ENCODE measurements at regions not wholly inside any gene's neighbourhood (a gene's known extent, or its start where the extent isn't known, plus 50 kb on each side); places are given as distances from the start of the nearest gene placed in this dataset.
"Not testable (repeated sequence)": the region's sequence is repeated elsewhere in the genome, so short reads cannot be mapped to it uniquely, and the experiment has no call there.

- TF ChIP-seq POLR2A (IDR thresholded peaks at IDR 0.05) (no peak), CTCF (IDR thresholded peaks at IDR 0.05) (no peak), EP300 (IDR thresholded peaks at IDR 0.05) (no peak)
- no peaks in the 10 kb centered on the region for H3K36me3 ChIP-seq
- H3K9me3 ChIP-seq = no peaks in the 10 kb centered on the region
- 42 to 45% methylated on average over 2 of the region's 2 CpGs for WGBS, 2 donors
- H3K4me3 ChIP-seq = no peak overlapping the region
- no peaks in the 10 kb centered on the region for H3K4me1 ChIP-seq
- no peak overlapping the region for H3K27ac ChIP-seq
- H3K27me3 ChIP-seq = no peaks in the 10 kb centered on the region
- no peak for DNase-seq (ENCODE audit: low spot score in 2 of 2)
Observed at GRCh38 chr12:40172879-40173278, 51.9 kb upstream of the LRRK2 start.

DNA sequence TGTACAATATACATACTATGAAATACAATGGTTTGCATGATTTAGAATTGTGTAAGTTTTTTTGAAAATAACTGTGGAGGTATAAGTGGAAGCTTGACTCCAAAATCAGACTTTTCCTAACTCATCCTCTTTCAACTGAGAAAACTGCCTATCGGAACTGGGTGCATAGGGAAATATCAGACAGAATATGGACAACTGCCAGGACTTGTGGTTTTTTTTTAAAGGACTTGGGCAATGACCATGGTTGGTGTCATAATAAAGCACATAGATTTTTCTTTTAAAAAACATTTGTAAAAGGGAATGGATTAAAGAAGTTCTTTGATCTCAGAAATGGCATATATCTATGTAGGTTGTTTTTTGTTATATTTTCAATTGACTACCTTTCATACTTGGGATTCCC, 53.3 kb upstream of the LRRK2 start:
- no peak overlapping the region for H3K4me3 ChIP-seq
- no peak for DNase-seq (ENCODE audit: low spot score in 2 of 2)
- no peaks in the 10 kb centered on the region for H3K4me1 ChIP-seq
- no peak for TF ChIP-seq POLR2A (IDR thresholded peaks at IDR 0.05)
- no peak for TF ChIP-seq EP300 (IDR thresholded peaks at IDR 0.05)
- no peak for TF ChIP-seq CTCF (IDR thresholded peaks at IDR 0.05)
- no peaks in the 10 kb centered on the region for H3K27me3 ChIP-seq
- H3K36me3 ChIP-seq = no peaks in the 10 kb centered on the region
- H3K27ac ChIP-seq = no peak overlapping the region
- 41 to 61% methylated on average over 1 of the region's 1 CpG for WGBS, 2 donors
- H3K9me3 ChIP-seq = no peaks in the 10 kb centered on the region

DNA sequence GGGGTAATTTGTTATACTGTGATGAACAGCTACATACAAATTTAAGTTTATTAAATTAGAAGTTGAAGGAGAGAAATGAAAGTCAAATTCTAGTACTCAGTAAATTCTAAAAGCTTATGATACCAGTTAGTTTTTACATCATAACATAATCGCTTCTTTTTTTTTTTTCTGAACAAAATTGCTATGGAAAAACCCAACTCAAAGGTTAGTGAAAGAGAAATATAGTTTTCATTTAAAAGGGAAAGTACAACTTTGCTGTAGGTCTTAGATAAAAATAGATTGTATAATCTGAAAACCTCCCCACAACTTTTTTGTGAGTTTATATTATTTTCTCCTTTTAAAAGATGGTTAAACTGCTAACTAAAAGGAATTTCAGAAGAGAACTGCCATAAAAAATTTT, 53.7 kb upstream of the LRRK2 start:
- no peaks in the 10 kb centered on the region for H3K36me3 ChIP-seq
- no peak overlapping the region for H3K27ac ChIP-seq
- no peak for DNase-seq (ENCODE audit: low spot score in 2 of 2)
- H3K4me3 ChIP-seq = no peak overlapping the region
- 82 to 91% methylated on average over 1 of the region's 1 CpG for WGBS, 2 donors
- no peaks in the 10 kb centered on the region for H3K4me1 ChIP-seq
- TF ChIP-seq CTCF (IDR thresholded peaks at IDR 0.05) (no peak), POLR2A (IDR thresholded peaks at IDR 0.05) (no peak), EP300 (IDR thresholded peaks at IDR 0.05) (no peak)
- no peaks in the 10 kb centered on the region for H3K9me3 ChIP-seq
- H3K27me3 ChIP-seq = no peaks in the 10 kb centered on the region

DNA sequence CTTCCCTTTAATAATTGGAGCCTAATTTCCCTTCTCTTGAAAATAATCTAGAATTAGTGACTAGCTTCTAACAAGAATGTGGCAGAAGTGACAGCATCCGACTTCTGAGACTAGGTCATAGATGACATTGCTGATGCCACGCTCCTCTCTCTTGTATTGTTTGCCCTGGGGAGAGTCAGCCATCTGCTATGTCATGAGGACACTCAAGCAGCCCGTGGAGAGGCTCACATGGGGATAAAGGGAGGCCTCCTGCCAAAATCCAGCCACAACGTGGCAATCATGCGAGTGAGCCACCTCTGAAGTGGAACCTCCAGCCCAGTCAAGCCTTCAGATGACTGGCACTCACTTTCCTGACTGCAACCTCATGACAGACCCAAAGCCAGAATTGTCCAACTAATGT, 54.2 kb upstream of the LRRK2 start:
- DNase-seq (ENCODE audit: low spot score in 2 of 2) = no peak
- Histone ChIP-seq H3K4me1 (no peaks in the 10 kb centered on the region), H3K4me3 (no peak overlapping the region), H3K36me3 (no peaks in the 10 kb centered on the region), H3K27ac (no peak overlapping the region), H3K9me3 (no peaks in the 10 kb centered on the region), H3K27me3 (no peaks in the 10 kb centered on the region)
- WGBS, 2 donors = 66 to 77% methylated on average over 5 of the region's 5 CpGs
- no peak for TF ChIP-seq EP300 (IDR thresholded peaks at IDR 0.05)
- no peak for TF ChIP-seq POLR2A (IDR thresholded peaks at IDR 0.05)
- no peak for TF ChIP-seq CTCF (IDR thresholded peaks at IDR 0.05)

DNA sequence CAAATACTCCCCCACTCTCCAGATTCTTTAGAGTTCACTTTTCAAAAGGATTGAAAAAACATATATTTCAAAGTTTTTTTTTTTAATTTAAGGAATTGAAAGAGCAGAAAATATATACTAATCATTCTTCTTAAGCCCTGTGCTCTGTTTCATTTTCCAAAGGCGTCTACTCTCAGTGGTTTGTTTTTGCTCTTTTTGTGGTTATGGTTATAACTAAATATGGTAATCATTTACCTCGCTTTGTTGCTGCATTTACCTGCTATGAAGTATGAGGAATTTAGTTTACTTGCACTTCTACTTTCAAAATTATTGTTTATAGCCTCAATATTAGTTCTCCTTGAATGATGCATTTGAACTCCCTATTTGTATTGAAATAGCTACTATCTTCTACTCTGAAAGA, 55.9 kb upstream of the LRRK2 start:
- H3K9me3 ChIP-seq = no peaks in the 10 kb centered on the region
- H3K4me3 ChIP-seq = no peak overlapping the region
- TF ChIP-seq POLR2A (IDR thresholded peaks at IDR 0.05) (no peak), CTCF (IDR thresholded peaks at IDR 0.05) (no peak), EP300 (IDR thresholded peaks at IDR 0.05) (no peak)
- H3K36me3 ChIP-seq = no peaks in the 10 kb centered on the region
- WGBS, 2 donors = 51 to 67% methylated on average over 2 of the region's 2 CpGs
- no peak overlapping the region for H3K27ac ChIP-seq
- no peaks in the 10 kb centered on the region for H3K4me1 ChIP-seq
- DNase-seq (ENCODE audit: low spot score in 2 of 2) = no peak
- no peaks in the 10 kb centered on the region for H3K27me3 ChIP-seq

GRCh38 chr12:40168419-40168818, 56.4 kb upstream of the LRRK2 start:
- not testable (repeated sequence) for H3K4me3 ChIP-seq; H3K36me3 ChIP-seq; DNase-seq (ENCODE audit: low spot score in 2 of 2); H3K27ac ChIP-seq; H3K9me3 ChIP-seq; H3K4me1 ChIP-seq; H3K27me3 ChIP-seq
- 86 to 92% methylated on average over 3 of the region's 3 CpGs for WGBS, 2 donors
